ENCODE measurements at regions not wholly inside any gene's neighbourhood (a gene's known extent, or its start where the extent isn't known, plus 50 kb on each side); places are given as distances from the start of the nearest gene placed in this dataset.

DNA sequence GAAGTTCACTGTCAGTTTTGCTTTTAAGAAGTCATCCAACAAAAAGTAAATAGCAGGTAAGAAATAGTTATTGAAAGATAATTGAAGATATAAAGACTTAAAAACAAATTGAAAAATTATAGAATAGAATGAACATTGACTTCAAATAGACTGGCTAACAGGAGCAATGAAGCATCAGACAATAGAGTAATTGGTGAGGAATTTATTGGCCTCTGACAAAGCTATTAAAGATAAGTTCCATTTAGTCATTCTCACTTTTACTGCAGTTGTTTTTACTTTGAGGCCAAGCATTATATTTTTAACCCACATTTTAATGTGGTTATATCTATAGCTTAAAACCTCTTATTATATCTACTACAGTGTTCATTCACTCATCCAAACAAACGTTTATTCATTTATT is 228.8 kb upstream of the ADGRL2 start (continued):
- TF ChIP-seq ZFP82 (CRISPR knock-in tag; IDR thresholded peaks at IDR 0.05; ENCODE audit: borderline replicate concordance) = no peak

GRCh38 chr1:81569761-81570160 is 231.0 kb upstream of the ADGRL2 start:
- H2AFZ ChIP-seq (ENCODE audit: low read length) = no peak overlapping the region
- no peak overlapping the region for H3K27ac ChIP-seq (ENCODE audit: extremely low read length, insufficient read depth, low read length)
- TF ChIP-seq MAFK (conservative IDR thresholded peaks at IDR 0.05 in 1 of 2, IDR thresholded peaks at IDR 0.05 in 1 of 2; ENCODE audit: low read length in 2 of 2) (no peak), ZNF879 (CRISPR knock-in tag; IDR thresholded peaks at IDR 0.05) (no peak), SNAI1 (CRISPR knock-in tag; IDR thresholded peaks at IDR 0.05; ENCODE audit: borderline replicate concordance) (no peak), ZSCAN22 (CRISPR knock-in tag; IDR thresholded peaks at IDR 0.05) (no peak), SNRNP70 (IDR thresholded peaks at IDR 0.05; ENCODE audit: low read depth, low read length) (no peak), NKX3-1 (CRISPR knock-in tag; IDR thresholded peaks at IDR 0.05) (no peak), HES4 (CRISPR knock-in tag; IDR thresholded peaks at IDR 0.05; ENCODE audit: borderline replicate concordance) (no peak), SPEN (CRISPR knock-in tag; IDR thresholded peaks at IDR 0.05; ENCODE audit: low read depth) (no peak), REL (CRISPR knock-in tag; conservative IDR thresholded peaks at IDR 0.05) (no peak), ZNF639 (CRISPR knock-in tag; conservative IDR thresholded peaks at IDR 0.05) (no peak), PHF5A (CRISPR knock-in tag; IDR thresholded peaks at IDR 0.05; ENCODE audit: low read depth, unreplicated experiment) (no peak), CEBPB (IDR thresholded peaks at IDR 0.05; ENCODE audit: borderline replicate concordance, low read depth, low read length) (no peak), ZNF749 (CRISPR knock-in tag; IDR thresholded peaks at IDR 0.05; ENCODE audit: borderline replicate concordance) (no peak), HOXA3 (CRISPR knock-in tag; IDR thresholded peaks at IDR 0.05) (no peak), ZNF776 (CRISPR knock-in tag; IDR thresholded peaks at IDR 0.05) (no peak), NR2C2 (CRISPR knock-in tag; IDR thresholded peaks at IDR 0.05; ENCODE audit: borderline replicate concordance) (no peak), STAT5B (CRISPR knock-in tag; IDR thresholded peaks at IDR 0.05) (no peak)
- H3K4me3 ChIP-seq (replicated peaks in 1 of 3; ENCODE audit: insufficient read depth in 1 of 3, low read depth in 2 of 3, low read length in 3 of 3) = no peak overlapping the region
- intact Hi-C loops (cut with micrococcal nuclease; ENCODE audit: unreplicated experiment) = no loop called here
- in situ Hi-C loops (cut with HindIII; ENCODE audit: extremely low pct_ligation_motif_present, low pct_unique_long_range_greater_than_20kb) = no loop called here
- no peaks in the 10 kb centered on the region for H4K20me1 ChIP-seq (ENCODE audit: insufficient read depth, low read length)
- CTCF ChIA-PET (ENCODE audit: low intra/inter-chr PET ratio, low total read pairs) = no interaction called here
- H3K36me3 ChIP-seq (replicated peaks in 1 of 2; ENCODE audit: control insufficient read depth in 1 of 2, insufficient read depth in 2 of 2, low read length in 2 of 2) = no peaks in the 10 kb centered on the region
- H3K27me3 ChIP-seq (ENCODE audit: control insufficient read depth in 1 of 2, insufficient read depth in 2 of 2, low read length in 2 of 2) = no peaks in the 10 kb centered on the region
- H3K4me2 ChIP-seq (ENCODE audit: low read depth, low read length) = no peak overlapping the region
- DNase-seq (ENCODE audit: low spot score) (no peak), FAIRE-seq (no peak), ATAC-seq (no peak)
- H3K79me2 ChIP-seq (ENCODE audit: insufficient read depth, low read length) = no peaks in the 10 kb centered on the region
- no peaks in the 10 kb centered on the region; the same call in 1 of the 2 replicates for H3K9me3 ChIP-seq (ENCODE audit: low read length)
- no TSS peak for BruUV-seq (replicated peaks)
- H3K9ac ChIP-seq (ENCODE audit: insufficient read depth, low read depth, low read length) = no peak overlapping the region
- 0% methylated on average over 1 of the region's 1 CpG for WGBS (ENCODE audit: low lambda C conversion rate)
- no peaks in the 10 kb centered on the region for H3K4me1 ChIP-seq (ENCODE audit: insufficient read depth, low read length)
- POLR2A ChIA-PET = no interaction called here

Data from HepG2 (cell line).